HK-2 (cell line): ENCODE measurements at regions not wholly inside any gene's neighbourhood (a gene's known extent, or its start where the extent isn't known, plus 50 kb on each side); places are given as distances from the start of the nearest gene placed in this dataset.
"Not testable (repeated sequence)": the region's sequence is repeated elsewhere in the genome, so short reads cannot be mapped to it uniquely, and the experiment has no call there.

Experiments
- DNase-seq: peaks from one replicate; pipeline ENCODE4 v3.0.0-alpha.2; 2018; ENCODE audit not compliant: unreplicated experiment

DNA sequence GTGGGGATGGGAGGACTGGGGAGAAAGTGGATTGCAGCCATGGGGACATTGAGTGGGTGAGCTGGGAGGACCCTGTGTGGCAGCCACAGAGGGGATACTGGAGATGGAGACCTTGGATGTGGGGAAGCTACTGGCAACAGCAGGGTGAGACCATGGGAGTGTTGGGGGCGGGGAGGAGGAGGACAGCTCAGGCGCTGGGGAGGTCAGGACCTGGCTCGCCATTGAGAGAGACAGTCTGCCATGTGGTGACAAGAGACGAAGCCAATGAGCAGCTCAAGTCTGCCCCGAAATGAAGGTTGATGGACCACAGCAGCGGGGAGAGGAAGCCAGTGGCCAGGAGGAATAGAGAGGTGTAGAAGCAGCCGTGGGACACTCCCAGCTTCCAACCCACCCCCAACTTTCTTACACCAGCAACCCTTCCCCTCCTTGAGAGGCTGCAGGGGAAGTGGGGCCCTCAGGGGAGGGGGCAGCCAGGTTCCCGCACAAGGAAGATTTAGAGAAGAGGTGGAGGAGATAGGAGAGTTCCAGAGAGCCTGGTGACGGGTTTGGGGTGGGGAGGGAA is 118.1 kb downstream of the ASB7 start:
- no peak for DNase-seq

DNA sequence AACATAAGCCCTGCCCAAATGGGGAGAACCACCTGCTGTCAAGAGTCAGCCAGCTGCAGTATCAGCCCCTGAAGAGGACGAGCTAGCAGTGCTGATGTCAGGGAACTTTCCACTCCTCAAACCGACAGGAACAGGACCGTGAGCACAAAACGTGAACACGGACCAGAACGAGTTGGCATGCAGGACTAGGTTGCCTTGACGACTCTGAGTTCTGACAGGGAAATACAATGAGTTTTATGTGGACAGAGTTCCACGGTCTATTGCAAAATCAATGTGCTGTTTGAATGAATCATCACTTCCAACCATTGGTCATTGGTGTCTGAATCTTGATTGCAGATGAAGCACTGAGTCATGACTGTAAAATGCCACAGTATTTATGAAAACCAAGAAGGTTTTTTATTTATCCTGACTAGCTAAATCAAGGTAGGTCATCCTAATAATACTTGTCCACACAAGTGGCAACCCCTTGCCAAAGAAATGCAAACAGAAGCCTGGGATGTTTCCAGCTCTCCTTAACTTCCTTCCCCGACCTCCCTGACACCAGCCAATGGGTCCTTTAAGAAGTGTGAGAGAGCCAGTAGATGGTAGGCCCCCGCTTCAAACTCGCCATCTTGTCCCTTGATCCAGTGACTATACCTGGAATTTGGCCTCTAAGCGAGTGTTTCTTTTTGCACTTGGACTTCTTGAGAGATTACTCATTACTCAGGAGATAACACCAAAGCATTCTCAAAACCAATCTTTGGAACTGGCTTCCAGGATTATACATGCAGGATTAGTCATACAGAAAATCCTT is 119.6 kb downstream of the ASB7 start:
- peak; percentile 74 for DNase-seq

GRCh38 chr15:100722551-100723314 is 120.3 kb downstream of the ASB7 start:
- DNase-seq, result no peak

DNA sequence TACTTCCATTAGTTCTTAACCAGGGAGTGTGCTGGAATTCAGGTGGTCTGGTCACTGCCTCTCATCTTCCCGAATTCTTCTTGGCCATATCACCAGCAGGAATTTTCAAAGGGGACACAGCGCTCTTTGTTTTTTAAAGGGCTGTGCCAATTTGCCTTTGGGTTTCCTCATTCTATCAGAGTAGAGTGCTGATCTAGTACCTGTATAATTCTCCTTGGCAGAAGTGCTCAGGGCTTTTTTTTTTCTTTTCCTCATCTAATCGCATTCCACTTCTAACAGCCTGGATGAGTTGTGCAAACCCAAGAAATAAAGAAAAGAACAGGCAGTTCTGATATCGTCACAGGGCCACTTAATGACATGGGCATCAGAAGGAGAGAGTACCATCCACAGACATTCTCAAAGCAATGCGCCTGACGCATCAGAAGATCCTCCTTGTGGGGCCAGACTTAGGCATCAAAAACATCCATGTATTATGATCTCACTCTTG is 121.0 kb downstream of the ASB7 start:
- DNase-seq, result no peak

DNA sequence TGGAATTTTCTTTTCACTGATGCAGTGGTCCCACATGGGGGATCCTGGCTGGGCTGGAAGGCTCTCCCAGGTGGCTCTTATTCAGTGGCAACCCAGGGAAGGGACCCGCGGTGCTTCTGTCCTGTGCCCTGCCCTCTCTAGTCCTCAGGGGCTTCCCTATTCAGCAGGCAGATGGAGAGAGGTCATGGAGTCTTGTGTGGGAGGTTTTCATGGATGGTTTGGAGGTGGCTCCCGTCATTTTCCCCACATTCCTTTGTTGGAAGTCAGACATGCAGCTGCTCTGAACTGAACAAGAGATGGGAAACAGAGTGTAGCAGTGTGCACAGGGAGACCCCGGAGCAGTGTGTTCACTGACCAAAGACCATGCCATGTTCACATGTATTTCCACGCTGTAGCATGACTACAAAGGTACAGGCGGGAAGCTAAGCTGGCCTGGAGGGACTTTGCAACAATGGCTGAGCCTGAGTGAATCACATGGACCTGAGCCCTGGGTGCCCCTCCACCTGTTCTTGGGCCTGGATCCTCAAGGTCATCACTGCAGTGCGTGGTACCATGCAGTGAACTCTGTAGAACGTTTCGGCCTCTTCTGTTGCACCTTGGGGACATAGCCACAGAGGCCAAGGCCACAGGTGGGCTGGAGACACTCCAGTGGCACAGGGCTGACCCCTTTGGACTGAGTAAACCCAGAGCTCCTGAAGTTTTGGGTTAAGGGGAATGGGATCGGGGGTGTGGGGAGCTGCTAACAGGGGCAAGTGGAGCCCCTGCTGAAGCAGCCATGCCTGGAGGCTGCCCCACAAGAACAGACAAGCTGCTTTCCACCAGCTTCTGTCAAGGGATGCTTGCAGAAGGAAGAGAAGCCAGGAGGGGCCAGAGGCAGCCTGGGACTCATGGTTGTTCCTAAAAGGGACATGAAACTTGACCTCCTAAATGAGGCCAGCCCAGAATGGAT is 123.0 kb downstream of the ASB7 start:
- DNase-seq, result no peak

DNA sequence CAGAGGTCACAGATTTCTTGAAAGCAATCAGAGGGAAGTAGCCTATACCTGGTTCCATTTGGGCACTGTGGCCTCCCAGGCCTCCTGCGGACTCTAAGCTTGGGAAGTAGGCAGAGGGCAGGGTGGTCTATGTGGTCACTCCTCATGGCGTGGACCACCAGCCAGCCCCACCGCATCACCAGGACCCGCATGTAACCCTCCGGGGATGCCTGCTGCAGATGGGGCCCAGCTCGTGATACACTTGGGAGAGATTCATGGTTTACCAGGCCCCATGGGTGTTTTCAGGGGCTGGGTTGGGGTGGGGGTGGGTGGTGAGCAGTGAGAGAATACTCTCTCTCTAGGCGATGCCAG is 123.7 kb downstream of the ASB7 start:
- DNase-seq, result no peak

DNA sequence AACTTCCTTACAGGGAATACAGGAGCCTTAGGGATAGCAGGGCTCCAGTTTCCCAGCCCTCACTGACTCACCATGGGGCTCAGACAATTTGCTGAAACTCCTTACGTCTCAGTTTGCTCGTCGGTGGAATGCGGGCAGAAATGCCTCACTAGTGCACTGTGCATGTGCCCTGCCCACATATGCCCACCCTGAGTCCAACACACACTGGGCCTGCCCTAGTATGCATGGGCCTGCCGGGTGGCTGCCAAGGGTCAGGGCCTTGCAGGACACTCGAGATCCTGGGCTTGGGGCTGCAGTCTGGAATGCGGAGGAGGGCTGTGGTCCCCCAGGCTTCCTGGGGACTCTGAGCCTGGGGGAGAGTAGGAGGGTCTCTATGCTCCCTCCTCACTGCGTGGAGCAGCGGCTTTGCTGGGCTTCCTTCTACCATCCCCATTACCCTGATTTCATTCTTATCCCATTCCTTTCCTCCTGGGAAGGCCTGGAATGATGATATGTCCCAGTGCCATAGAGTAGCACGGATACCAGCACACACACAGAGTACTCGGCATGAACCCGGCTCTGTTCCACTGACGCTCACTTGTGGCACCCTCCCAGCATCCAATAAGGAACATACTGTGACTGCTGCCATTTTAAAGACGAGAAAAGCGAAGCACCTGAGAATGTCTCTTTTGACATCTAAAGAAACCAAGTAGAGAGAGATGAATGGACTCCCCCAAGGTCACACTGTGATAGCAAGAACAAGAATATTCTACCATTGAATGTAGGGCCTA is 124.2 kb downstream of the ASB7 start:
- no peak for DNase-seq

- no peak for DNase-seq
These were observed 125.0 kb downstream of the ASB7 start for GRCh38 chr15:100727291-100727851.

DNA sequence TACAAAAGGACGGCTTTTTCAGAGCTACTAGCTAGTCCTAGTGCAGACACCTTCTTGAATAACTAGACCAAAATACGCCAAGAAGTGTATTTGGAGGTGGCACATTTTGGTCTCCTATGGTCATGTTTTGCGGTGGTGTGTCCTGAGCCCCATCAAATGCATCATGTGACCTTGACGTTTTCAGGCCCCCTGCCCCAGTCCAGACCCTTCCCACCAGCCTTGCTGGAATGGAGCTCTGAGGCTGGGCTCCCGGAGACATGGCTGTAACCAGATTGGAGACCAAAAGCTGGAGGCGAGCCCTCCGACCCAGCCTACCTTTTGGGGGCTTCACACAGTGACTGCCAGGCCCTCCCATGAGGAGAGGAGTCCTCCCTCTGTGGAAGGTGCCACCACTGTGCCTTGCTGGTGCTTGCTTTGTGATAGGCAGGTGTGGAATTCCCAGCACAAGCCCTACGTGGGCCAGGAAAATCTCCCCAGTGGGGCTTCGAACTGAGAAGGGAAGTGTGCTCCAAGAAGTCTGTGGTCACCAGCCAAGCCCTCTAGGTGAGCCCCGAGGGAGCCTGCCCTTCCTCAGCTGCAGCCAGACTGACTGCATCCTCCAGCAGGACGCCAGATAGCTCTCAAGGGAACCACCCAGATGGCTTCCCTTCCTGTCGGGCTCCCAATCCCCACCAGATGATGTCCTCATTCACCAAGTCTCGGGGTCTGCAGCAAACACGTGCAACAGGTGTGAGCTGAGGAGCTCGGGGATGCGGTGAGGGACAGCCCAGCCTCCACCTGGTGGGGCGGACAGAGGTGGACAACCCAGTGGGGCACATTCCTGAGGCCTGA is 126.2 kb downstream of the ASB7 start:
- DNase-seq, result no peak

GRCh38 chr15:100729461-100729860 is 127.1 kb downstream of the ASB7 start:
- no peak for DNase-seq

GRCh38 chr15:100730129-100730528 is 127.7 kb downstream of the ASB7 start:
- DNase-seq, result no peak

- DNase-seq, result no peak
These were observed 128.4 kb downstream of the ASB7 start for GRCh38 chr15:100730655-100731266.

GRCh38 chr15:100731267-100732152 is 129.1 kb downstream of the ASB7 start:
- no peak for DNase-seq

- no peak for DNase-seq
These were observed 130.0 kb downstream of the ASB7 start for GRCh38 chr15:100732211-100733055.

DNA sequence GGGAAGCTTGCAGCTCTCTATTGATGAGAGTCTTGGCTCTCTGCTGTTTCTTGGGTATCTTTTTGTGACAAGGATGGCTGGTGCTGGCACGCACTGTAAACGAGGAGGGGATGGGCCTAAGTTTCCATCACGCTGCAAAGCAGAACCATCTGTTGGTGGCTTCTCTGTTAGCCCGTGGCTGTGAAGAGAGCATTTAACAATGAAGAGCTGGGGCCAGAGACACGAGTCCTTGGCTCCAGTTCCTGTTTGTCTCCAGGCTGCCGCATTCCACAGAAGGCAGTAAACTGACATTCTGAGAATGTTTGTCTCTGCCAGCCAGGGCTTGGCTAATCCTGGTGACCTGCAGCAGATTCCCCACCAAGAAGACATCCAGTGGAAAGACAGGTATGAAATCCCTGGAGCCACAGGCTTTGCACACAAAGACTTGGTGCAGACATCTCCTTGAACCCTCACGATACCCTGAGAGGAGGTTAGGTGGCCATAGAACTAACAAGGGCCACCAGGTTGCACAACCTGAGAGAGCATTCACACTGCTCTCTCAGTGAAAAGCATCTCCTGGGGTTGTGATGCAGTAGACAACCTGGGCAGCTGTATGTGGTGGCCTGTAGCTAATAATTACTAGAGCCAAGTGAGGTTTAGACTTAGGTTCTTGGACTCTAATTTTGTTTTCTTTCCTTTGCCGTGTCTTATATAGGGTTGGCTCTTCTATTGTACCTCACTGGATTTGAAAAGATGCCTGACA is 130.9 kb downstream of the ASB7 start:
- DNase-seq, result no peak

DNA sequence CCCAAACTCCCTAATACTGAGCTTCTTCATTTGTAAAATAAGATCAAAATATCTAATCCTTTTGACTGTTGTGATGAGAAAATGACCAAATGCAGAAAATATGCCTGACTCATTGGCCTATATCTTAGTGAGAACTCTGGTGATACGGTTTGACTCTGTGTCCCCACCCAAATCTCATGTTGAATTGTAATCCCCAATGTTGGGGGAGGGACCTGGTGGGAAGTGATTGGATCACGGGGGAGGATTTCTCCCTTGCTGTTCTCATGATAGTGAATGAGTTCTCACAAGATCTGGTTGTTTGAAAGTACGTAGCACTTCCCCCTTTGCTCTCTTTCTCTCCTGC is 131.4 kb downstream of the ASB7 start:
- DNase-seq, result not testable (repeated sequence)

DNA sequence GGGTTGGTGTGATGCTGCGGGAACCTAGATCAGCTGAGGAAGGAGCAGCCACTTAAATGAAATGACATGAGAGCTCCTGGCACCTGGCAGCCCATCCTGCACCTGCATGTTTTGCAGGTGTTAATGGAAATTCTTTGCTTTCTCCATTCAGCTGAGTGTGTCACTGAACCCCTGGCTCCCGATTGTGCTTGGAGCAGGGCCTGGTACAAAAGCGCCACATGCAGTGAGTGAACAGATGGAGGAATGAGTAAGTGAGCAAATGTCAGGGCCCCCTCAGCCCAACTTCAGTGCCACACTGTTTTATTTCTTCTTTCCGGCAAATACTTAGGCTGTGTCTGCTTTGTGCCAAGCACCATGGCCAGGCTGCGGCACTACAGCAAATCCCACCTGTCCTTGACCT is 132.2 kb downstream of the ASB7 start:
- DNase-seq, result no peak
